Hepatocyte (in vitro differentiated cells): ENCODE measurements at regions not wholly inside any gene's neighbourhood (a gene's known extent, or its start where the extent isn't known, plus 50 kb on each side); places are given as distances from the start of the nearest gene placed in this dataset.
"Not testable (repeated sequence)": the region's sequence is repeated elsewhere in the genome, so short reads cannot be mapped to it uniquely, and the experiment has no call there.

ENCODE experiments used
- DNase-seq: peaks from one replicate; pipeline ENCODE4 v3.0.0-alpha.2; 2016; ENCODE audit warnings: low spot score
- H2AFZ ChIP-seq: fragments of 200-600 bp; sonication (generic); 2 replicates; pipeline ENCODE4 v1.6.0; 2016; ENCODE audit warnings: antibody characterized with exemption, mild to moderate bottlenecking
- H3K27ac ChIP-seq: fragments of 200-600 bp; sonication (generic); 2 replicates; pipeline ENCODE4 v1.5.1; 2016; ENCODE audit warnings: mild to moderate bottlenecking
- H3K27me3 ChIP-seq: fragments of 200-600 bp; sonication (generic); 2 replicates; pipeline ENCODE4 v1.6.1; 2016
- H3K36me3 ChIP-seq: fragments of 200-600 bp; sonication (generic); replicated peaks from 2 replicates; pipeline ENCODE4 v1.5.1; 2016; ENCODE audit warnings: low read depth; ENCODE audit not compliant: insufficient read depth
- H3K4me1 ChIP-seq: fragments of 200-600 bp; sonication (generic); 2 replicates; pipeline ENCODE4 v1.5.1; 2016; ENCODE audit warnings: mild to moderate bottlenecking, moderate library complexity; ENCODE audit not compliant: insufficient read depth
- H3K4me2 ChIP-seq: fragments of 200-600 bp; sonication (generic); 2 replicates; pipeline ENCODE4 v1.6.0; 2016
- H3K4me3 ChIP-seq: fragments of 200-600 bp; sonication (generic); 2 replicates; pipeline ENCODE4 v1.5.1; 2016; ENCODE audit warnings: mild to moderate bottlenecking
- H3K79me2 ChIP-seq: fragments of 200-600 bp; sonication (generic); 2 replicates; pipeline ENCODE4 v1.6.0; 2017; ENCODE audit warnings: mild to moderate bottlenecking
- H3K9me2 ChIP-seq: fragments of 200-600 bp; sonication (generic); replicated peaks from 2 replicates; pipeline ENCODE4 v1.6.0; 2017; ENCODE audit warnings: mild to moderate bottlenecking; ENCODE audit not compliant: insufficient read depth
- H3K9me3 ChIP-seq: fragments of 200-600 bp; sonication (generic); 2 replicates; pipeline ENCODE4 v1.5.1; 2016; ENCODE audit warnings: low read depth, mild to moderate bottlenecking
- H4K20me1 ChIP-seq: fragments of 200-600 bp; sonication (generic); 2 replicates; pipeline ENCODE4 v1.6.0; 2016; ENCODE audit warnings: mild to moderate bottlenecking; ENCODE audit not compliant: insufficient read depth, poor library complexity, severe bottlenecking
- CTCF ChIP-seq: fragments of 200-600 bp; sonication (generic); IDR thresholded peaks from 2 replicates; pipeline ENCODE4 v1.5.1; 2016; ENCODE audit warnings: antibody characterized with exemption, mild to moderate bottlenecking; ENCODE audit not compliant: poor library complexity
- EZH2 ChIP-seq: fragments of 200-600 bp; sonication (generic); IDR thresholded peaks from 2 replicates; pipeline ENCODE4 v1.6.1; 2016; ENCODE audit warnings: antibody characterized with exemption, mild to moderate bottlenecking, borderline replicate concordance
- EZH2phosphoT487 ChIP-seq: fragments of 200-600 bp; sonication (generic); IDR thresholded peaks from one replicate; pipeline ENCODE4 v1.6.1; 2018; ENCODE audit warnings: antibody characterized with exemption, mild to moderate bottlenecking, low read depth, moderate library complexity; ENCODE audit not compliant: unreplicated experiment, severe bottlenecking
- WGBS: methylation state at CpG from one replicate; pipeline ENCODE4 v1.1.6; 2016; ENCODE audit warnings: low lambda C conversion rate; ENCODE audit errors: missing lambda C conversion rate; 5-methylcytosine and 5-hydroxymethylcytosine counted together

DNA sequence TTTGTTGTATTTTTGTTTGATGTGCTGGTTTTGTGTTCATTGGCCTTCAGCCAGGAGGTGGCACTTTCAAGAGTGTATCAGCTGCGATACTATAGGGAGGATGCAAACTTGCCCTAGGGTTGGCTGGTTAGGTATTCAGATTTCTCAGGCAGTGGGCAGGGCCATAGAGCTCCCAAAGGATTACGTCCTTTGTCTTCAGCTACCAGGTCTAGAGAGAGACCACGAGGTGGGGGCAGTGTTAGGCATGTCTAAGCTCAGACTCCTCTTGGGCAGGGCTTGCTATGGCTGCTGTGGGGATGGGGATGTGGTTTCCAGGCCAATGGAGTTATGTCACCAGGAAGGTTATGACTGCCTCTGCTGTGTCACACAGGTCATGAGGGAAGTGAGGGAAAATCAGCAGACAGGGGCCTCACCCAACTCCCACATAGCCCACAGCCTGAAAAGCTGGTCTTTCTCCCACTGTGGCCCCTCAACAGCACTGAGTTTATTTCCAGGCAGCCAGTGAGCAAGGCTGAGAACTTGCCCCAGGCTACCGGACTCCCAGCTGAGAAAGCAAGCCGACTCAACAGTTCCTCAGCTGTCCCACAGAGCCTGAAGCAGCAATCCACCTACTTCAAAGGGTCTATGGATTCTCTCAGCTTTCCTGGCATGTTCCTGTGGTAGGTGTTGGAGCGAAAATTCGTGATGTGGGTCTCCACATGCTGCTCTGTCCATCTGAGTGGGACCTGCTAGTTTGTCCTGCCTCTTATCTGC is 227.4 kb upstream of the COBL start:
- no peaks in the 10 kb centered on the region for H3K9me3 ChIP-seq
- no peaks in the 10 kb centered on the region for H3K27me3 ChIP-seq
- H3K4me2 ChIP-seq: no peak overlapping the region
- no peaks in the 10 kb centered on the region for H3K4me1 ChIP-seq
- no peak for TF ChIP-seq EZH2
- TF ChIP-seq EZH2phosphoT487: no peak
- TF ChIP-seq CTCF: no peak
- H3K36me3 ChIP-seq: no peaks in the 10 kb centered on the region
- DNase-seq: no peak
- WGBS: 78% methylated on average over 7 of the region's 7 CpGs
- no peaks in the 10 kb centered on the region for H3K79me2 ChIP-seq
- no peak overlapping the region for H2AFZ ChIP-seq
- H3K9me2 ChIP-seq: peaks cover 3% of the 10 kb centered on the region
- no peak overlapping the region for H3K27ac ChIP-seq
- H3K4me3 ChIP-seq: no peak overlapping the region
- no peaks in the 10 kb centered on the region for H4K20me1 ChIP-seq

GRCh38 chr7:51540906-51541305 is 224.3 kb upstream of the COBL start:
- WGBS: 65% methylated on average over 2 of the region's 2 CpGs
- H2AFZ ChIP-seq, H3K27ac ChIP-seq, H4K20me1 ChIP-seq, H3K9me3 ChIP-seq, H3K27me3 ChIP-seq, H3K4me1 ChIP-seq, H3K79me2 ChIP-seq, H3K4me2 ChIP-seq, DNase-seq, H3K4me3 ChIP-seq, H3K36me3 ChIP-seq, H3K9me2 ChIP-seq: not testable (repeated sequence)

- TF ChIP-seq EZH2 (no peak), CTCF (no peak), EZH2phosphoT487 (no peak)
- no peaks in the 10 kb centered on the region for H3K36me3 ChIP-seq
- no peaks in the 10 kb centered on the region for H3K27me3 ChIP-seq
- H3K4me3 ChIP-seq: no peak overlapping the region
- H4K20me1 ChIP-seq: no peaks in the 10 kb centered on the region
- WGBS: 82% methylated on average over 3 of the region's 3 CpGs
- no peak overlapping the region for H3K27ac ChIP-seq
- no peak overlapping the region for H3K4me2 ChIP-seq
- no peaks in the 10 kb centered on the region for H3K79me2 ChIP-seq
- no peaks in the 10 kb centered on the region for H3K9me3 ChIP-seq
- no peak overlapping the region for H2AFZ ChIP-seq
- no peaks in the 10 kb centered on the region for H3K4me1 ChIP-seq
- DNase-seq: no peak
- H3K9me2 ChIP-seq: peaks cover 3% of the 10 kb centered on the region
Measured at GRCh38 chr7:51539840-51540239, 223.2 kb upstream of the COBL start.

- no CpG with 5 or more reads among the region's 5 CpGs for WGBS
- Histone ChIP-seq H3K27me3 (no peaks in the 10 kb centered on the region), H3K4me1 (no peaks in the 10 kb centered on the region), H3K79me2 (no peaks in the 10 kb centered on the region), H3K27ac (no peak overlapping the region), H4K20me1 (no peaks in the 10 kb centered on the region), H3K4me2 (no peak overlapping the region), H3K36me3 (no peaks in the 10 kb centered on the region), H3K4me3 (no peak overlapping the region), H2AFZ (no peak overlapping the region), H3K9me2 (no peaks in the 10 kb centered on the region), H3K9me3 (no peaks in the 10 kb centered on the region)
- DNase-seq: no peak
- TF ChIP-seq CTCF (no peak), EZH2phosphoT487 (no peak), EZH2 (no peak)
Measured at GRCh38 chr7:51528172-51528571, 211.6 kb upstream of the COBL start.
